ENCODE measurements at regions not wholly inside any gene's neighbourhood (a gene's known extent, or its start where the extent isn't known, plus 50 kb on each side); places are given as distances from the start of the nearest gene placed in this dataset.
"Not testable (repeated sequence)": the region's sequence is repeated elsewhere in the genome, so short reads cannot be mapped to it uniquely, and the experiment has no call there.

DNA sequence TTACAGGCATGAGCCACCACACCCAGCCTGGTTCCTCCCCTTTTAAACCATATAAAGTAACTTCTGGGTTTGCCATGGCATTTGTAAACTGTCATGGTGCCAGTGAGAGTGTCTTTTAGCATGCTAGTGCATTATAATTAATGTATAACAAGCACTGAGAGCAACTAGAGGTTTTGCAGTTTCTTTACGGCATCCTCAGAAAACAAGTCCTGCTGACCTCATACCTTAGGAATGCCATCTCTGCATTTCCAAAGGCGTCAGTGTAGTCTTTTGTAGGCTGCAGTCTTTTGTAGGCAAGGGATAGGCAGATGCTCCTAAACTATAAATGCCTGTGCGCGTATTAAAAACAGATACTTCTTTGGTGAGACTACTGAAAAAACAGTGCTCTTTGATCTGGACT is 75.0 kb upstream of the EZR start:
- 95% methylated on average over 4 of the region's 4 CpGs for WGBS (ENCODE audit: insufficient coverage)
- H3K27me3 ChIP-seq (ENCODE audit: control insufficient read depth, insufficient read depth, low read length) = no peaks in the 10 kb centered on the region

GRCh38 chr6:158892266-158892665 is 73.1 kb upstream of the EZR start:
- no peaks in the 10 kb centered on the region for H3K9me3 ChIP-seq (ENCODE audit: control insufficient read depth, insufficient read depth, low read length)
- no peaks in the 10 kb centered on the region for H3K27me3 ChIP-seq (ENCODE audit: control insufficient read depth, insufficient read depth, low read length)
- Mint-ChIP-seq H3K27ac (no peak overlapping the region), H3K27me3 (ENCODE audit: low read depth in 2 of 2) (peaks cover 0 to 3% of the 10 kb centered on the region in 2 donors), H3K4me1 (no peaks in the 10 kb centered on the region), H3K36me3 (no peaks in the 10 kb centered on the region), H3K9me3 (no peaks in the 10 kb centered on the region), H3K4me3 (no peak overlapping the region)
- H3K36me3 ChIP-seq (ENCODE audit: control insufficient read depth, insufficient read depth, low read length) = no peaks in the 10 kb centered on the region
- H3K27ac ChIP-seq (ENCODE audit: low read length) = no peak overlapping the region
- TF ChIP-seq, protein P1, sequence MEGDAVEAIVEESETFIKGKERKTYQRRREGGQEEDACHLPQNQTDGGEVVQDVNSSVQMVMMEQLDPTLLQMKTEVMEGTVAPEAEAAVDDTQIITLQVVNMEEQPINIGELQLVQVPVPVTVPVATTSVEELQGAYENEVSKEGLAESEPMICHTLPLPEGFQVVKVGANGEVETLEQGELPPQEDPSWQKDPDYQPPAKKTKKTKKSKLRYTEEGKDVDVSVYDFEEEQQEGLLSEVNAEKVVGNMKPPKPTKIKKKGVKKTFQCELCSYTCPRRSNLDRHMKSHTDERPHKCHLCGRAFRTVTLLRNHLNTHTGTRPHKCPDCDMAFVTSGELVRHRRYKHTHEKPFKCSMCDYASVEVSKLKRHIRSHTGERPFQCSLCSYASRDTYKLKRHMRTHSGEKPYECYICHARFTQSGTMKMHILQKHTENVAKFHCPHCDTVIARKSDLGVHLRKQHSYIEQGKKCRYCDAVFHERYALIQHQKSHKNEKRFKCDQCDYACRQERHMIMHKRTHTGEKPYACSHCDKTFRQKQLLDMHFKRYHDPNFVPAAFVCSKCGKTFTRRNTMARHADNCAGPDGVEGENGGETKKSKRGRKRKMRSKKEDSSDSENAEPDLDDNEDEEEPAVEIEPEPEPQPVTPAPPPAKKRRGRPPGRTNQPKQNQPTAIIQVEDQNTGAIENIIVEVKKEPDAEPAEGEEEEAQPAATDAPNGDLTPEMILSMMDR (IDR thresholded peaks at IDR 0.05) = no peak
- DNase-seq = no peak
- 91% methylated on average over 1 of the region's 3 CpGs for WGBS (ENCODE audit: insufficient coverage)
- intact Hi-C loops (cut with micrococcal nuclease) = no loop called here
- H3K4me1 ChIP-seq (ENCODE audit: control insufficient read depth, insufficient read depth, low read length) = peaks cover 2% of the 10 kb centered on the region
- H3K4me3 ChIP-seq (ENCODE audit: low read length) = no peak overlapping the region
- no peak for ATAC-seq

More for the DNA sequence above, 75.0 kb upstream of the EZR start:
- H3K9me3 ChIP-seq (ENCODE audit: control insufficient read depth, insufficient read depth, low read length) = no peaks in the 10 kb centered on the region
- Mint-ChIP-seq H3K27ac (no peak overlapping the region), H3K4me3 (no peak overlapping the region), H3K36me3 (no peaks in the 10 kb centered on the region), H3K9me3 (no peaks in the 10 kb centered on the region), H3K4me1 (no peaks in the 10 kb centered on the region), H3K27me3 (ENCODE audit: low read depth in 2 of 2) (peaks cover 0 to 3% of the 10 kb centered on the region in 2 donors)
- H3K27ac ChIP-seq (ENCODE audit: low read length) = no peak overlapping the region
- DNase-seq = no peak
- TF ChIP-seq, protein P1 (IDR thresholded peaks at IDR 0.05) = no peak
- no peak overlapping the region for H3K4me3 ChIP-seq (ENCODE audit: low read length)
- ATAC-seq = no peak
- peaks cover 2% of the 10 kb centered on the region for H3K4me1 ChIP-seq (ENCODE audit: control insufficient read depth, insufficient read depth, low read length)
- intact Hi-C loops (cut with micrococcal nuclease) = no loop called here
- H3K36me3 ChIP-seq (ENCODE audit: control insufficient read depth, insufficient read depth, low read length) = no peaks in the 10 kb centered on the region

GRCh38 chr6:158891560-158891959 is 72.4 kb upstream of the EZR start:
- intact Hi-C loops (cut with micrococcal nuclease) = not testable (repeated sequence)
- 98% methylated on average over 5 of the region's 6 CpGs for WGBS (ENCODE audit: insufficient coverage)

DNA sequence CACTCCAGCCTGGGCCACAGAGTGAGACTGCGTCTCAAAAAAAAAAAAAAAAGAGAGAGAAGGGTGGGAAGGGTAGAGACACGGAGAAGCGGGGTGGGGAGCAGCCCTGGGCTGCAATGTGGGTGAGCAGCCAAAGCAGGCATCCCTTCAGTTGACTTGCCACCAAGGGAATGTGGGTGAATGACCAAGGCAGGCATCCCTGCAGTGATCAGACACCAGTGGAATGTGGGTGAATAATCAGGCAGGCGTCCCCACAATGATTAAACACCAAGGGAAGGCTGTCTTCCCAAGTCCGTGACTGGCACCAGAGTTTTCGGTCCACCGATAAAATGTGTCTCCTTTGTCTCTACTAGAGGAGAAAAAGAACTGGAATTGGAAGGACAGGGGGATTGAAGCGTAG is 69.0 kb upstream of the EZR start:
- H3K27ac ChIP-seq (ENCODE audit: low read length) = not testable (repeated sequence)
- 95% methylated on average over 8 of the region's 8 CpGs for WGBS (ENCODE audit: insufficient coverage)

More at GRCh38 chr6:158891560-158891959, 72.4 kb upstream of the EZR start:
- not testable (repeated sequence) for H3K4me1 Mint-ChIP-seq; H3K9me3 Mint-ChIP-seq; H3K27ac ChIP-seq (ENCODE audit: low read length); H3K36me3 Mint-ChIP-seq; ATAC-seq; H3K27me3 ChIP-seq (ENCODE audit: control insufficient read depth, insufficient read depth, low read length); DNase-seq; H3K36me3 ChIP-seq (ENCODE audit: control insufficient read depth, insufficient read depth, low read length); H3K9me3 ChIP-seq (ENCODE audit: control insufficient read depth, insufficient read depth, low read length); H3K27ac Mint-ChIP-seq; H3K4me3 Mint-ChIP-seq; H3K27me3 Mint-ChIP-seq (ENCODE audit: low read depth in 2 of 2); H3K4me1 ChIP-seq (ENCODE audit: control insufficient read depth, insufficient read depth, low read length); H3K4me3 ChIP-seq (ENCODE audit: low read length)

GRCh38 chr6:158886346-158886977 is 67.3 kb upstream of the EZR start:
- intact Hi-C loops (cut with micrococcal nuclease); H3K27me3 ChIP-seq (ENCODE audit: control insufficient read depth, insufficient read depth, low read length); H3K36me3 ChIP-seq (ENCODE audit: control insufficient read depth, insufficient read depth, low read length); DNase-seq; H3K27ac ChIP-seq (ENCODE audit: low read length); H3K36me3 Mint-ChIP-seq; H3K4me1 Mint-ChIP-seq; H3K9me3 ChIP-seq (ENCODE audit: control insufficient read depth, insufficient read depth, low read length); H3K4me3 Mint-ChIP-seq; H3K27me3 Mint-ChIP-seq (ENCODE audit: low read depth in 2 of 2); ATAC-seq; H3K9me3 Mint-ChIP-seq; H3K4me1 ChIP-seq (ENCODE audit: control insufficient read depth, insufficient read depth, low read length); H3K27ac Mint-ChIP-seq; H3K4me3 ChIP-seq (ENCODE audit: low read length): not testable (repeated sequence)
- WGBS (ENCODE audit: insufficient coverage) = 90% methylated on average over 15 of the region's 15 CpGs

More for the DNA sequence above, 69.0 kb upstream of the EZR start:
- H3K9me3 ChIP-seq (ENCODE audit: control insufficient read depth, insufficient read depth, low read length); intact Hi-C loops (cut with micrococcal nuclease); H3K9me3 Mint-ChIP-seq; H3K4me3 Mint-ChIP-seq; DNase-seq; H3K27me3 Mint-ChIP-seq (ENCODE audit: low read depth in 2 of 2); H3K4me1 Mint-ChIP-seq; ATAC-seq; H3K4me3 ChIP-seq (ENCODE audit: low read length); H3K36me3 ChIP-seq (ENCODE audit: control insufficient read depth, insufficient read depth, low read length); H3K4me1 ChIP-seq (ENCODE audit: control insufficient read depth, insufficient read depth, low read length); H3K36me3 Mint-ChIP-seq; H3K27ac Mint-ChIP-seq; H3K27me3 ChIP-seq (ENCODE audit: control insufficient read depth, insufficient read depth, low read length): not testable (repeated sequence)

GRCh38 chr6:158881884-158882283 is 62.7 kb upstream of the EZR start:
- H3K27ac ChIP-seq (ENCODE audit: low read length); DNase-seq; H3K4me3 Mint-ChIP-seq; H3K27ac Mint-ChIP-seq; H3K9me3 ChIP-seq (ENCODE audit: control insufficient read depth, insufficient read depth, low read length); H3K4me3 ChIP-seq (ENCODE audit: low read length); H3K9me3 Mint-ChIP-seq; H3K36me3 ChIP-seq (ENCODE audit: control insufficient read depth, insufficient read depth, low read length); ATAC-seq; H3K4me1 ChIP-seq (ENCODE audit: control insufficient read depth, insufficient read depth, low read length); H3K36me3 Mint-ChIP-seq; H3K4me1 Mint-ChIP-seq; H3K27me3 ChIP-seq (ENCODE audit: control insufficient read depth, insufficient read depth, low read length); intact Hi-C loops (cut with micrococcal nuclease): not testable (repeated sequence)
- WGBS (ENCODE audit: insufficient coverage) = 89% methylated on average over 3 of the region's 3 CpGs
- peaks cover 0 to 14% of the 10 kb centered on the region in 2 donors for H3K27me3 Mint-ChIP-seq (ENCODE audit: low read depth in 2 of 2)

DNA sequence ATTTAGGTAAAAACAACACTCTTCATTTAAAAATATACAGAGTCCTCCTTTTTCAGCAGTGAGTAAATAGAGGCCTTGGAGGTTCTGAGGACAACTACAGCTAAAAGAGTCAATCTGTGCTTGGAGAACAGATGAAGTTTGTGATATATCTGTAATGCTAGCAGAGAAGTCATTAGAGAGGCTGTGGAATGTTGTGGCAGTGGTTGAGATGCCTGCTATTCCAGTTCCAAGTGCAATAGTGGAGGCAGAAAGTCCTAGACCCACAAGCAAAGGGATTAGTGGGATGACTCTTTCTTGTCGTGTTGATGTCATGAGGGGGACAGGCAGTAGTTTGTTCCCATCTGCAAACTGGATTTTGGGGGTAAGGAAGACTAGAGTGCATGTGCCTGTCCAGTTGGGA is 62.1 kb upstream of the EZR start:
- ATAC-seq = not testable (repeated sequence)

More for the DNA sequence above, 62.1 kb upstream of the EZR start:
- H3K27me3 ChIP-seq (ENCODE audit: control insufficient read depth, insufficient read depth, low read length); H3K4me1 ChIP-seq (ENCODE audit: control insufficient read depth, insufficient read depth, low read length); DNase-seq; H3K4me3 Mint-ChIP-seq; H3K4me3 ChIP-seq (ENCODE audit: low read length); H3K9me3 Mint-ChIP-seq; H3K9me3 ChIP-seq (ENCODE audit: control insufficient read depth, insufficient read depth, low read length); H3K36me3 ChIP-seq (ENCODE audit: control insufficient read depth, insufficient read depth, low read length); H3K36me3 Mint-ChIP-seq; H3K27ac Mint-ChIP-seq; H3K27ac ChIP-seq (ENCODE audit: low read length); intact Hi-C loops (cut with micrococcal nuclease); H3K4me1 Mint-ChIP-seq: not testable (repeated sequence)
- 85% methylated on average over 1 of the region's 1 CpG for WGBS (ENCODE audit: insufficient coverage)
- H3K27me3 Mint-ChIP-seq (ENCODE audit: low read depth in 2 of 2) = peaks cover 0 to 18% of the 10 kb centered on the region in 2 donors
